ENCODE measurements at regions not wholly inside any gene's neighbourhood (a gene's known extent, or its start where the extent isn't known, plus 50 kb on each side); places are given as distances from the start of the nearest gene placed in this dataset.

- Histone ChIP-seq H3K4me3 (no peak overlapping the region), H3K27me3 (no peaks in the 10 kb centered on the region), H3K9me3 (no peaks in the 10 kb centered on the region), H3K36me3 (no peaks in the 10 kb centered on the region), H3K27ac (no peak overlapping the region), H3K4me1 (no peaks in the 10 kb centered on the region)
- in situ Hi-C loops (cut with MboI; ENCODE audit: low sequenced_read_pairs in 4 of 4), result no loop called here
- no peak for DNase-seq
- intact Hi-C loops (cut with DNase I; ENCODE audit: low total_unique reads), result no loop called here
- ATAC-seq, result no peak
- no peak for TF ChIP-seq POLR2A (IDR thresholded peaks at IDR 0.05)
- TF ChIP-seq, protein P1, sequence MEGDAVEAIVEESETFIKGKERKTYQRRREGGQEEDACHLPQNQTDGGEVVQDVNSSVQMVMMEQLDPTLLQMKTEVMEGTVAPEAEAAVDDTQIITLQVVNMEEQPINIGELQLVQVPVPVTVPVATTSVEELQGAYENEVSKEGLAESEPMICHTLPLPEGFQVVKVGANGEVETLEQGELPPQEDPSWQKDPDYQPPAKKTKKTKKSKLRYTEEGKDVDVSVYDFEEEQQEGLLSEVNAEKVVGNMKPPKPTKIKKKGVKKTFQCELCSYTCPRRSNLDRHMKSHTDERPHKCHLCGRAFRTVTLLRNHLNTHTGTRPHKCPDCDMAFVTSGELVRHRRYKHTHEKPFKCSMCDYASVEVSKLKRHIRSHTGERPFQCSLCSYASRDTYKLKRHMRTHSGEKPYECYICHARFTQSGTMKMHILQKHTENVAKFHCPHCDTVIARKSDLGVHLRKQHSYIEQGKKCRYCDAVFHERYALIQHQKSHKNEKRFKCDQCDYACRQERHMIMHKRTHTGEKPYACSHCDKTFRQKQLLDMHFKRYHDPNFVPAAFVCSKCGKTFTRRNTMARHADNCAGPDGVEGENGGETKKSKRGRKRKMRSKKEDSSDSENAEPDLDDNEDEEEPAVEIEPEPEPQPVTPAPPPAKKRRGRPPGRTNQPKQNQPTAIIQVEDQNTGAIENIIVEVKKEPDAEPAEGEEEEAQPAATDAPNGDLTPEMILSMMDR (IDR thresholded peaks at IDR 0.05 in 4 of 5, conservative IDR thresholded peaks at IDR 0.05 in 1 of 5), result no peak
These were observed 157.9 kb downstream of the FAM43A start for GRCh38 chr3:194843556-194843955.

DNA sequence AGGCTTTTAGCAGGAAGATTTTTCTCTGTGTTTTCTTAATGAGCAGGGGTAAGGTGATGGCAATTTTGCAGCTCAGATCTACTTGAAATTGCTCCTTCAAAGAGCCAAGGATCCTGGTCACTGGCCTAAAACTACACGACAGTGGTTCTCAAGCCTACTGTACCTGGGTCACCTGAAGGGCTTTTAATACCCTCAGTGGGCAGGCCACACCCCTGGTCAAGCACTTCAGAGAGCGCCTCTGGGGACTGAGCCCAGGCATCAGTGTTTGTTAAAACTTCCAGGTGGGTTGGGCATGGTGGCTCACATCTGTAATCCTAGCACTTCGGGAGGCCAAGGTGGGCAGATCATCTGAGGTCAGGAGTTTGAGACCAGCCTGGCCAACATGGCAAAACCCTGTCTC is 158.4 kb downstream of the FAM43A start:
- no peaks in the 10 kb centered on the region for H3K36me3 ChIP-seq
- H3K4me3 ChIP-seq, result no peak overlapping the region
- in situ Hi-C loops (cut with MboI; ENCODE audit: low sequenced_read_pairs in 4 of 4), result no loop called here
- DNase-seq (no peak), ATAC-seq (no peak)
- no peaks in the 10 kb centered on the region for H3K9me3 ChIP-seq
- intact Hi-C loops (cut with DNase I; ENCODE audit: low total_unique reads), result no loop called here
- no peaks in the 10 kb centered on the region for H3K4me1 ChIP-seq
- H3K27ac ChIP-seq, result no peak overlapping the region
- TF ChIP-seq POLR2A (IDR thresholded peaks at IDR 0.05), result no peak
- TF ChIP-seq, protein P1 (IDR thresholded peaks at IDR 0.05 in 4 of 5, conservative IDR thresholded peaks at IDR 0.05 in 1 of 5), result no peak
- H3K27me3 ChIP-seq, result no peaks in the 10 kb centered on the region

GRCh38 chr3:194849166-194849875 is 163.6 kb downstream of the FAM43A start:
- H3K27me3 ChIP-seq, result no peaks in the 10 kb centered on the region
- ATAC-seq (no peak), DNase-seq (no peak)
- H3K27ac ChIP-seq, result no peak overlapping the region
- in situ Hi-C loops (cut with MboI; ENCODE audit: low sequenced_read_pairs in 4 of 4), result no loop called here
- no peaks in the 10 kb centered on the region for H3K9me3 ChIP-seq
- H3K36me3 ChIP-seq, result no peaks in the 10 kb centered on the region
- intact Hi-C loops (cut with DNase I; ENCODE audit: low total_unique reads), result no loop called here
- peaks cover 13 to 17% of the 10 kb centered on the region in 2 donors for H3K4me1 ChIP-seq
- H3K4me3 ChIP-seq, result no peak overlapping the region
- TF ChIP-seq, protein P1 (IDR thresholded peaks at IDR 0.05 in 4 of 5, conservative IDR thresholded peaks at IDR 0.05 in 1 of 5), result no peak
- TF ChIP-seq POLR2A (IDR thresholded peaks at IDR 0.05), result no peak

DNA sequence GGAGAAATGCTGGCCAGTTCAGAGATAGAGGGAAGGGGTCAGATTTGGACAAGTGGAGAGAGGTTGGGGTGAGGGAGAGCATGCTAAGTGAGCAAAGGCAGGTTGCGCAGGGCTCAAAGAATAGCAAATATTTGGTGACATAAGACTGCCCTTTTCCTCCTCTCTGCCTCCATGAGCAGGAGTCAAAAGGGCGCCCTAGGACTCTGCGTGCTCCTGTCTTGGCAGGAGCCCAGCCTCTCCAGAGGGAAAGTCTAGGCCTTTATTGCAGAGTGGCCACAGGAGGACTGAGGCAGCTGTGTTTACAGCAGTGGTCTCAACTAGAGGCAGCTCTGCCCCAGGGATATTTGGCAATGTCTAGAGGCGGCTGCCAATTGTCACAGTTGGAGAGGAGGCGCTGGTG is 165.6 kb downstream of the FAM43A start:
- in situ Hi-C loops (cut with MboI; ENCODE audit: low sequenced_read_pairs in 4 of 4) (loop anchor here in 1 of 4 donors (10.0 kb wide), 1 partner anchor 166 kb away; the partner anchor contains the start of gene FAM43A), intact Hi-C loops (cut with DNase I; ENCODE audit: low total_unique reads) (no loop called here)
- ATAC-seq (no peak), DNase-seq (no peak)
- peaks cover 22 to 35% of the 10 kb centered on the region in 2 donors for H3K4me1 ChIP-seq
- no peaks in the 10 kb centered on the region for H3K9me3 ChIP-seq
- H3K27ac ChIP-seq, result no peak overlapping the region
- no peaks in the 10 kb centered on the region for H3K36me3 ChIP-seq
- no peak overlapping the region for H3K4me3 ChIP-seq
- TF ChIP-seq POLR2A (IDR thresholded peaks at IDR 0.05), result no peak
- TF ChIP-seq, protein P1 (IDR thresholded peaks at IDR 0.05 in 4 of 5, conservative IDR thresholded peaks at IDR 0.05 in 1 of 5), result no peak
- no peaks in the 10 kb centered on the region for H3K27me3 ChIP-seq

All from gastrocnemius medialis (tissue), 4 donors.